GM20000 (cell line): ENCODE measurements at regions not wholly inside any gene's neighbourhood (a gene's known extent, or its start where the extent isn't known, plus 50 kb on each side); places are given as distances from the start of the nearest gene placed in this dataset.

Experiments
- DNase-seq: peaks from one replicate; pipeline ENCODE4 v3.0.0; 2012; ENCODE audit warnings: low spot score
- TF ChIP-seq, protein P1 (sequence below): IDR thresholded peaks from 2 replicates; pipeline ENCODE4 v1.5.1; 2012; ENCODE audit warnings: mild to moderate bottlenecking, control low read depth; ENCODE audit errors: extremely low read depth, missing control alignments

DNA sequence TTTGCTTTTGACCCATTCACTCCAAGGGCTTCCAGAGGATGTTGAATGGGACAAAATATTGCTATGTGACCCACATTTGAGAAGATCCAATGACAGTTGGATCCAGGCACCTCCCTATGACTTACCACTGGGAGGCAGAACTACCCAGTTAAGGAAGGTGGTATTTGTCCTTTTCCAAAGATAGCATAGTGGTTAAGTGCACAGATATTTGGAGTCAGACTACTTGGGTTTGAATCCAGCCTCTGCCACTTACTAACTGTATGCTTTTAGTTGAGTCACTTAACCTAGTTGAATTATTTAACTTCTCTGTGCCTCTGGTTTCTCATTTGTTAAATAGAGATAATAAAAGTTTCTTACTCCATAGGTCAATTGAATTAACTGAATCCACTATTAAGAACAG, 74.5 kb upstream of the PALM2AKAP2 start:
- TF ChIP-seq, protein P1, sequence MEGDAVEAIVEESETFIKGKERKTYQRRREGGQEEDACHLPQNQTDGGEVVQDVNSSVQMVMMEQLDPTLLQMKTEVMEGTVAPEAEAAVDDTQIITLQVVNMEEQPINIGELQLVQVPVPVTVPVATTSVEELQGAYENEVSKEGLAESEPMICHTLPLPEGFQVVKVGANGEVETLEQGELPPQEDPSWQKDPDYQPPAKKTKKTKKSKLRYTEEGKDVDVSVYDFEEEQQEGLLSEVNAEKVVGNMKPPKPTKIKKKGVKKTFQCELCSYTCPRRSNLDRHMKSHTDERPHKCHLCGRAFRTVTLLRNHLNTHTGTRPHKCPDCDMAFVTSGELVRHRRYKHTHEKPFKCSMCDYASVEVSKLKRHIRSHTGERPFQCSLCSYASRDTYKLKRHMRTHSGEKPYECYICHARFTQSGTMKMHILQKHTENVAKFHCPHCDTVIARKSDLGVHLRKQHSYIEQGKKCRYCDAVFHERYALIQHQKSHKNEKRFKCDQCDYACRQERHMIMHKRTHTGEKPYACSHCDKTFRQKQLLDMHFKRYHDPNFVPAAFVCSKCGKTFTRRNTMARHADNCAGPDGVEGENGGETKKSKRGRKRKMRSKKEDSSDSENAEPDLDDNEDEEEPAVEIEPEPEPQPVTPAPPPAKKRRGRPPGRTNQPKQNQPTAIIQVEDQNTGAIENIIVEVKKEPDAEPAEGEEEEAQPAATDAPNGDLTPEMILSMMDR, result no peak
- DNase-seq, result no peak

DNA sequence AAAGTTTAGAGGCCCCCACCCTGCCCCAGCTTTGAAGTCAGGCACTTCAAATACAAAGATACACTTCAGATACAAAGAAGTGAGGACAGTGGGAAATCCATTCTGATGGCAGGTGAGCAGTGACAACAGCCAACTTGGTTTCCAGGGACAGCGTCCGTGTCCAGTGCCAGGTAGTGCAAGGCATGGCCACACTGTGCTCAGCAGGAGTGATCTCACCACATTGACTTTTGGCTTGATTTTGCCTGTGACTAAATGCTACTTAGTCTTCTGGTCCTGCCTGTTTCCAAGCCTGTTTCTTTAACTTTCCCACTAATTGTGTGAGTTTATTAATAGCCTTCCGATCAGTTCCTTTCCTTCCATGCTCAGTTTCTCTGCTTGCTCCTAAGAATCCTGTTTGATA, 72.6 kb upstream of the PALM2AKAP2 start:
- TF ChIP-seq, protein P1, result no peak
- no peak for DNase-seq

DNA sequence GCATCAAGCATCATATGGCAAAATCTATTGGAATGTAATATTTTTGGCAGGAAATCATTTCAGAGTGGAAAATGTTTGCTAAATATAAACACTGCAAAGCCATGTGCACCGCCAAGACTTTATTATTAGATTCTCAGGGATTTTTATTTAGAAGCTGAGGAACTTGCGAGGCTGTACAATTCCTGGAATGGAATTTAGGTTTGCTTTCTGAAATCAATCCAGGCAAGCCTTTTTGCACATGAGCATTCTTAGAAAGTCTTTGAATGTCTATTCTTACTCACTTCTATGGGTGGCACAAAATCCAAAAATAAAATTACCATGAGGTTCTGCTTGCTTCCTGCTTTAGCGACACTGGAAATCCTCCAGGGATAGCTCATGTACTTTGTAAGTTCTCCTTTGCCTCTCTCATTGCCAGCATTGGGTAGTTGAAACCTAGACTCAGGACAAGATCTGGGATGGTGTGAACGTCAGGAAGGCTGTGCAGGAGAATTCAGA, 71.5 kb upstream of the PALM2AKAP2 start:
- DNase-seq, result no peak
- TF ChIP-seq, protein P1, result no peak

- TF ChIP-seq, protein P1, result no peak
- DNase-seq, result no peak
Observed at GRCh38 chr9:109709866-109710265, 70.1 kb upstream of the PALM2AKAP2 start.

DNA sequence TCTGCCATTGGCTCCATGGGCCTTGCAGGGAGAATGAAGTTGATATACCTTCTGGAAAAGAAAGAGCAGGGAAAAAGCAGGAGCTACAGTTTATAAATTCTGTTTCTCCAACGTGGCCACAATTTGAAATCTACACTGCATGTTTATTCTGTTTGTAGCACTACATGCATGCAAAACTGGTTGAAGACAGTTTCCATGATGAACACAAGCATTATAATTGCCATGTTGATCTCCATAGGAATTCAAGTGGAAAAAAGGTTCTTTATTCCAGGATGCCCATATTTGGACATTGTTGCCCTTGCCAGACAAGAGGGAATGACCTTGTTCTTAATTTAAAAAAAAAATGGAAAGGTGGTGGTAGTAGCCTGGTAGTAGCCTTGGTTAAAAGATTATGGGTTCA, 69.2 kb upstream of the PALM2AKAP2 start:
- TF ChIP-seq, protein P1, result no peak
- no peak for DNase-seq

- TF ChIP-seq, protein P1, result no peak
- no peak for DNase-seq
Observed at GRCh38 chr9:109715344-109715743, 64.7 kb upstream of the PALM2AKAP2 start.

GRCh38 chr9:109716631-109717030, 63.4 kb upstream of the PALM2AKAP2 start:
- DNase-seq, result no peak
- TF ChIP-seq, protein P1, result no peak
